HG03108 (cell line): ENCODE measurements at regions not wholly inside any gene's neighbourhood (a gene's known extent, or its start where the extent isn't known, plus 50 kb on each side); places are given as distances from the start of the nearest gene placed in this dataset.

Source experiments
- ATAC-seq: cut with Tn5 transposase; IDR thresholded peaks from one replicate; pipeline ENCODE4 v1.9.1; 2021; ENCODE audit warnings: moderate library complexity; ENCODE audit not compliant: unreplicated experiment

GRCh38 chr17:79163071-79163470 lies 88.4 kb downstream of the ENGASE start:
- ATAC-seq, result no peak

- no peak for ATAC-seq
Measured at GRCh38 chr17:79162012-79162963, 87.7 kb downstream of the ENGASE start.

GRCh38 chr17:79160980-79161636 lies 86.5 kb downstream of the ENGASE start:
- no peak for ATAC-seq

- ATAC-seq, result no peak
Measured at GRCh38 chr17:79159926-79160325, 85.3 kb downstream of the ENGASE start.

GRCh38 chr17:79159471-79159870 lies 84.8 kb downstream of the ENGASE start:
- no peak for ATAC-seq

- ATAC-seq, result no peak
Measured at GRCh38 chr17:79156463-79157095, 82.0 kb downstream of the ENGASE start.

- ATAC-seq, result no peak
Measured at GRCh38 chr17:79155701-79156100, 81.1 kb downstream of the ENGASE start.

- ATAC-seq, result no peak
Measured at GRCh38 chr17:79154951-79155585, 80.4 kb downstream of the ENGASE start.

- no peak for ATAC-seq
Measured at GRCh38 chr17:79154446-79154845, 79.8 kb downstream of the ENGASE start.

- no peak for ATAC-seq
Measured at GRCh38 chr17:79153367-79154130, 78.9 kb downstream of the ENGASE start.

GRCh38 chr17:79152636-79153035 lies 78.0 kb downstream of the ENGASE start:
- no peak for ATAC-seq

- ATAC-seq, result no peak
Measured at GRCh38 chr17:79152110-79152509, 77.5 kb downstream of the ENGASE start.

- ATAC-seq, result no peak
Measured at GRCh38 chr17:79150799-79151198, 76.2 kb downstream of the ENGASE start.

GRCh38 chr17:79150035-79150733 lies 75.6 kb downstream of the ENGASE start:
- ATAC-seq, result no peak

- ATAC-seq, result no peak
Measured at GRCh38 chr17:79148584-79148983, 74.0 kb downstream of the ENGASE start.

- no peak for ATAC-seq
Measured at GRCh38 chr17:79147746-79148506, 73.3 kb downstream of the ENGASE start.

- no peak for ATAC-seq
Measured at GRCh38 chr17:79146562-79146961, 71.9 kb downstream of the ENGASE start.

GRCh38 chr17:79145548-79145947 lies 70.9 kb downstream of the ENGASE start:
- ATAC-seq, result no peak

GRCh38 chr17:79144133-79144532 lies 69.5 kb downstream of the ENGASE start:
- no peak for ATAC-seq
